A549 (cell line): ENCODE measurements at regions not wholly inside any gene's neighbourhood (a gene's known extent, or its start where the extent isn't known, plus 50 kb on each side); places are given as distances from the start of the nearest gene placed in this dataset.

Source experiments
- ATAC-seq, 2 experiments: fragments of 200-7000 bp in 1 of 2; fragments of >200 bp in 1 of 2; cut with Nextera tagmentation in 1 of 2; cut with Tn5 transposase in 1 of 2; 3 replicates each; pipeline versions ENCODE4 v1.8.0 to v1.9.1; 2018 to 2020; ENCODE audit warnings: mild to moderate bottlenecking in 1 of 2, moderate library complexity in 1 of 2
- CTCF ChIA-PET: fragments of 300-600 bp; sonication (Branson Sonifier 250); formaldehyde crosslinking; extraction: SDS; loops from one replicate; lab custom pipeline; 2021; ENCODE audit warnings: antibody characterized with exemption, inconsistent platforms; lab: Yijun Ruan, JAX
- POLR2A ChIA-PET: fragments of 350-600 bp; formaldehyde crosslinking; extraction: SDS; loops from one replicate; lab custom pipeline; 2021; ENCODE audit warnings: antibody characterized with exemption, inconsistent platforms; lab: Yijun Ruan, JAX
- DNase-seq, 2 experiments: peaks; one replicate each; pipeline versions ENCODE4 v3.0.0 to v3.0.0-alpha.2; 2011 to 2016; ENCODE audit warnings: low read depth in 1 of 2, low spot score in 1 of 2
- FAIRE-seq: peaks from 2 replicates; lab custom pipeline; 2011; peaks lifted over from hg19 to GRCh38; lab: Jason Lieb, UNC
- H3K27ac ChIP-seq, 2 experiments: fragments of >200 bp; sonication (Bioruptor Twin); formaldehyde crosslinking; 3 replicates each; pipeline ENCODE4 v1.5.1; 2016 to 2017
- H3K4me1 ChIP-seq: fragments of >200 bp; sonication (Bioruptor Twin); formaldehyde crosslinking; 3 replicates; pipeline ENCODE4 v1.6.1; 2016
- H3K4me2 ChIP-seq: fragments of >200 bp; sonication (Bioruptor Twin); formaldehyde crosslinking; 3 replicates; pipeline ENCODE4 v1.6.1; 2016
- H3K4me3 ChIP-seq: fragments of >200 bp; sonication (Bioruptor Twin); formaldehyde crosslinking; 3 replicates; pipeline ENCODE4 v1.5.1; 2016
- H3K9me3 ChIP-seq: fragments of >200 bp; sonication (Bioruptor Twin); formaldehyde crosslinking; 3 replicates; pipeline ENCODE4 v1.6.1; 2016
- BHLHE40 ChIP-seq: IDR thresholded peaks from 2 replicates; pipeline ENCODE4 v1.6.1; 2012; ENCODE audit warnings: low read depth, low read length, inconsistent platforms
- CBX8 ChIP-seq: fragments of 200-600 bp; sonication (generic); IDR thresholded peaks from 2 replicates; pipeline ENCODE4 v1.6.1; 2016
- CHD4 ChIP-seq: fragments of 200-600 bp; sonication (generic); IDR thresholded peaks from 2 replicates; pipeline ENCODE4 v1.6.1; 2016; ENCODE audit warnings: antibody characterized with exemption, mild to moderate bottlenecking, borderline replicate concordance
- EHMT2 ChIP-seq: fragments of 200-600 bp; sonication (generic); IDR thresholded peaks from 2 replicates; pipeline ENCODE4 v1.6.1; 2016; ENCODE audit warnings: antibody characterized with exemption, low read depth, mild to moderate bottlenecking, moderate library complexity
- ESRRA ChIP-seq: fragments of 150-350 bp; IDR thresholded peaks from 2 replicates; pipeline ENCODE4 v1.6.1; 2014; ENCODE audit warnings: mild to moderate bottlenecking, low read length, borderline replicate concordance
- FOSB ChIP-seq: fragments of 250-450 bp; sonication (Bioruptor Pico); IDR thresholded peaks from 2 replicates; pipeline ENCODE4 v1.5.0; 2020; ENCODE audit warnings: mild to moderate bottlenecking, moderate library complexity
- FOXS1 ChIP-seq: fragments of 250-450 bp; sonication (Bioruptor Pico); IDR thresholded peaks from 2 replicates; pipeline ENCODE4 v1.5.0; 2020; ENCODE audit warnings: mild to moderate bottlenecking, moderate library complexity
- HDAC2 ChIP-seq: fragments of 200-600 bp; sonication (generic); IDR thresholded peaks from 2 replicates; pipeline ENCODE4 v1.6.1; 2016
- HES2 ChIP-seq: fragments of >200 bp; sonication (Bioruptor Twin); formaldehyde crosslinking; IDR thresholded peaks from 2 replicates; pipeline ENCODE4 v1.6.1; 2016
- HEYL ChIP-seq: fragments of 250-450 bp; sonication (Bioruptor Pico); IDR thresholded peaks from 2 replicates; pipeline ENCODE4 v1.8.0; 2021; ENCODE audit warnings: mild to moderate bottlenecking, moderate library complexity
- HMGXB4 ChIP-seq: fragments of 250-450 bp; sonication (Bioruptor Pico); IDR thresholded peaks from 2 replicates; pipeline ENCODE4 v1.5.0; 2021; ENCODE audit warnings: mild to moderate bottlenecking, moderate library complexity, borderline replicate concordance
- JUNB ChIP-seq: fragments of >200 bp; sonication (Bioruptor Twin); formaldehyde crosslinking; IDR thresholded peaks from 2 replicates; pipeline ENCODE4 v1.6.1; 2016
- KDM5A ChIP-seq: fragments of 200-600 bp; sonication (generic); IDR thresholded peaks from 2 replicates; pipeline ENCODE4 v1.6.1; 2016; ENCODE audit warnings: antibody characterized with exemption, mild to moderate bottlenecking
- MAZ ChIP-seq: fragments of 150-350 bp; IDR thresholded peaks from 2 replicates; pipeline ENCODE4 v1.6.1; 2014; ENCODE audit warnings: antibody characterized with exemption, low read depth, low read length, borderline replicate concordance
- NPAS2 ChIP-seq: fragments of 250-450 bp; sonication (Bioruptor Pico); IDR thresholded peaks from 2 replicates; pipeline ENCODE4 v1.8.0; 2022; ENCODE audit warnings: mild to moderate bottlenecking, moderate library complexity, borderline replicate concordance
- PHF8 ChIP-seq: fragments of 200-600 bp; sonication (generic); IDR thresholded peaks from 2 replicates; pipeline ENCODE4 v1.6.1; 2016; ENCODE audit warnings: low read depth, mild to moderate bottlenecking, antibody characterized with exemption, moderate library complexity, borderline replicate concordance
- POLR2A ChIP-seq: IDR thresholded peaks from 2 replicates; pipeline ENCODE4 v1.6.1; 2012; ENCODE audit warnings: mild to moderate bottlenecking, low read length
- POLR2AphosphoS2 ChIP-seq: conservative IDR thresholded peaks from 2 replicates; pipeline ENCODE4 v1.6.1; 2012; ENCODE audit warnings: low read length, improper control_type of control experiment, inconsistent platforms
- RARB ChIP-seq: fragments of 250-450 bp; sonication (Bioruptor Pico); IDR thresholded peaks from 2 replicates; pipeline ENCODE4 v1.8.0; 2021; ENCODE audit warnings: mild to moderate bottlenecking, moderate library complexity
- RCOR1 ChIP-seq: fragments of 150-350 bp; IDR thresholded peaks from 2 replicates; pipeline ENCODE4 v1.6.1; 2014; ENCODE audit warnings: antibody characterized with exemption, low read length, low read depth
- REST ChIP-seq: fragments of 200-600 bp; sonication (generic); IDR thresholded peaks from 2 replicates; pipeline ENCODE4 v1.6.1; 2016; ENCODE audit warnings: antibody characterized with exemption, mild to moderate bottlenecking, moderate library complexity
- RNF2 ChIP-seq: fragments of 200-600 bp; sonication (generic); IDR thresholded peaks from 2 replicates; pipeline ENCODE4 v1.6.1; 2016; ENCODE audit warnings: low read depth, mild to moderate bottlenecking, antibody characterized with exemption, moderate library complexity, borderline replicate concordance
- TFCP2L1 ChIP-seq: fragments of 250-450 bp; sonication (Bioruptor Pico); IDR thresholded peaks from 2 replicates; pipeline ENCODE4 v1.5.0; 2021; ENCODE audit warnings: mild to moderate bottlenecking
- ZC3H11A ChIP-seq: fragments of 450-650 bp; IDR thresholded peaks from 2 replicates; pipeline ENCODE4 v1.6.1; 2014; ENCODE audit warnings: antibody characterized with exemption, mild to moderate bottlenecking
- ZSCAN20 ChIP-seq: fragments of 250-450 bp; sonication (Bioruptor Pico); IDR thresholded peaks from 2 replicates; pipeline ENCODE4 v1.8.0; 2022; ENCODE audit warnings: mild to moderate bottlenecking, moderate library complexity
- WGBS: methylation state at CpG from one replicate; pipeline ENCODE4 v1.1.6; 2017; ENCODE audit errors: missing lambda C conversion rate; 5-methylcytosine and 5-hydroxymethylcytosine counted together
- TF ChIP-seq, protein P1 (sequence below): fragments of >200 bp; sonication (Bioruptor Twin); formaldehyde crosslinking; IDR thresholded peaks from 3 replicates; pipeline ENCODE4 v1.5.1; 2016
- TF ChIP-seq, protein P2 (sequence below): fragments of 450-650 bp; IDR thresholded peaks from 2 replicates; pipeline ENCODE4 v1.6.1; 2014; ENCODE audit warnings: antibody characterized with exemption

GRCh38 chr4:96593422-96593821 is 753.5 kb downstream of the PDHA2 start:
- FAIRE-seq (no peak), ATAC-seq (no peak), DNase-seq (no peak)
- Histone ChIP-seq H3K27ac (no peak overlapping the region), H3K4me3 (no peak overlapping the region), H3K4me1 (no peaks in the 10 kb centered on the region), H3K4me2 (no peak overlapping the region), H3K9me3 (no peaks in the 10 kb centered on the region)
- 63% methylated on average over 2 of the region's 2 CpGs for WGBS
- POLR2A ChIA-PET = no interaction called here
- no peak for TF ChIP-seq HMGXB4 (CRISPR knock-in tag)
- TF ChIP-seq, protein P1, sequence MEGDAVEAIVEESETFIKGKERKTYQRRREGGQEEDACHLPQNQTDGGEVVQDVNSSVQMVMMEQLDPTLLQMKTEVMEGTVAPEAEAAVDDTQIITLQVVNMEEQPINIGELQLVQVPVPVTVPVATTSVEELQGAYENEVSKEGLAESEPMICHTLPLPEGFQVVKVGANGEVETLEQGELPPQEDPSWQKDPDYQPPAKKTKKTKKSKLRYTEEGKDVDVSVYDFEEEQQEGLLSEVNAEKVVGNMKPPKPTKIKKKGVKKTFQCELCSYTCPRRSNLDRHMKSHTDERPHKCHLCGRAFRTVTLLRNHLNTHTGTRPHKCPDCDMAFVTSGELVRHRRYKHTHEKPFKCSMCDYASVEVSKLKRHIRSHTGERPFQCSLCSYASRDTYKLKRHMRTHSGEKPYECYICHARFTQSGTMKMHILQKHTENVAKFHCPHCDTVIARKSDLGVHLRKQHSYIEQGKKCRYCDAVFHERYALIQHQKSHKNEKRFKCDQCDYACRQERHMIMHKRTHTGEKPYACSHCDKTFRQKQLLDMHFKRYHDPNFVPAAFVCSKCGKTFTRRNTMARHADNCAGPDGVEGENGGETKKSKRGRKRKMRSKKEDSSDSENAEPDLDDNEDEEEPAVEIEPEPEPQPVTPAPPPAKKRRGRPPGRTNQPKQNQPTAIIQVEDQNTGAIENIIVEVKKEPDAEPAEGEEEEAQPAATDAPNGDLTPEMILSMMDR = no peak
- no peak for TF ChIP-seq RCOR1
- TF ChIP-seq NPAS2 (CRISPR knock-in tag) = no peak
- no peak for TF ChIP-seq EHMT2
- TF ChIP-seq ZC3H11A = no peak
- TF ChIP-seq CHD4 = no peak
- no peak for TF ChIP-seq JUNB
- TF ChIP-seq HDAC2 = no peak
- TF ChIP-seq, protein P2, sequence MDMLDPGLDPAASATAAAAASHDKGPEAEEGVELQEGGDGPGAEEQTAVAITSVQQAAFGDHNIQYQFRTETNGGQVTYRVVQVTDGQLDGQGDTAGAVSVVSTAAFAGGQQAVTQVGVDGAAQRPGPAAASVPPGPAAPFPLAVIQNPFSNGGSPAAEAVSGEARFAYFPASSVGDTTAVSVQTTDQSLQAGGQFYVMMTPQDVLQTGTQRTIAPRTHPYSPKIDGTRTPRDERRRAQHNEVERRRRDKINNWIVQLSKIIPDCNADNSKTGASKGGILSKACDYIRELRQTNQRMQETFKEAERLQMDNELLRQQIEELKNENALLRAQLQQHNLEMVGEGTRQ = no peak
- CTCF ChIA-PET = no interaction called here

GRCh38 chr4:96598465-96598864 is 758.6 kb downstream of the PDHA2 start:
- no peak overlapping the region for H3K4me3 ChIP-seq
- POLR2A ChIA-PET = no interaction called here
- no peak for TF ChIP-seq BHLHE40
- TF ChIP-seq PHF8 = no peak
- no peak for TF ChIP-seq FOSB
- TF ChIP-seq ZC3H11A = no peak
- TF ChIP-seq KDM5A = no peak
- TF ChIP-seq JUNB = no peak
- no peak for TF ChIP-seq RNF2
- TF ChIP-seq POLR2A = no peak
- no peak for TF ChIP-seq RARB (CRISPR knock-in tag)
- TF ChIP-seq CBX8 = no peak
- TF ChIP-seq ESRRA = no peak
- CTCF ChIA-PET = no interaction called here
- no peak overlapping the region for H3K4me2 ChIP-seq
- ATAC-seq (no peak), FAIRE-seq (no peak), DNase-seq (no peak)
- 35% methylated on average over 6 of the region's 6 CpGs for WGBS
- H3K27ac ChIP-seq = no peak overlapping the region
- H3K9me3 ChIP-seq = no peaks in the 10 kb centered on the region
- no peaks in the 10 kb centered on the region for H3K4me1 ChIP-seq

GRCh38 chr4:96599752-96600151 is 759.9 kb downstream of the PDHA2 start:
- ATAC-seq (no peak), DNase-seq (no peak), FAIRE-seq (no peak)
- Histone ChIP-seq H3K9me3 (no peaks in the 10 kb centered on the region), H3K4me2 (no peak overlapping the region), H3K27ac (no peak overlapping the region), H3K4me3 (no peak overlapping the region), H3K4me1 (no peaks in the 10 kb centered on the region)
- CTCF ChIA-PET = no interaction called here
- WGBS = 63% methylated on average over 4 of the region's 4 CpGs
- POLR2A ChIA-PET = no interaction called here
- TF ChIP-seq RNF2 (no peak), TFCP2L1 (no peak), HEYL (CRISPR knock-in tag) (no peak), POLR2AphosphoS2 (no peak), REST (no peak), FOXS1 (CRISPR knock-in tag) (no peak), HES2 (no peak), ZSCAN20 (CRISPR knock-in tag) (no peak), MAZ (no peak)
- TF ChIP-seq, protein P2 = no peak
